ENCODE measurements at regions not wholly inside any gene's neighbourhood (a gene's known extent, or its start where the extent isn't known, plus 50 kb on each side); places are given as distances from the start of the nearest gene placed in this dataset.

DNA sequence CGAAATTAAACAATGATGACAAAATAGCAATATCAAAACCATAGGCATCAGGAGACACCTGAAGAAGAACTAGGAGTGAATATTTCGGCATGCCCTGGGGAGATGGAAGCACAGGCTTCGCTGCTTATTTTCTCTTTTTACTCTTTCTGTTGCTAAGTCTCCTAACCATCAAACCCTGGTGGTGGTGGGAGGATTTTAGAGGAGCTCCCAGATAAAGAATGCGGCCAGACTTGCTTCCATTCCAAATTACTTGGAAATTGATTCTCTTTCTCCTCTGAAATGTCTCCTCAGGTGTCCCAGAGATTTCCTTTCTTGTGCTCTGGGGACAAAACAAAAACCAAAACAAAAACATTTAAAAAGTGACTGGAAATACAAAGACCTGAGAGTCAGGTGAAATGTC, 243.0 kb downstream of the KBTBD8 start:
- Histone ChIP-seq H3K79me2 (ENCODE audit: insufficient read depth, low read depth, low read length) (no peaks in the 10 kb centered on the region), H3K27ac (ENCODE audit: low read depth, low read length, poor library complexity, severe bottlenecking) (no peak overlapping the region), H3K4me3 (ENCODE audit: low read depth, low read length, poor library complexity, severe bottlenecking) (no peak overlapping the region), H3K4me2 (ENCODE audit: low read length) (no peak overlapping the region), H2AFZ (ENCODE audit: low read length) (no peak overlapping the region), H3K4me1 (ENCODE audit: insufficient read depth, low read length, poor library complexity, severe bottlenecking) (no peaks in the 10 kb centered on the region), H3K36me3 (ENCODE audit: insufficient read depth, low read length) (no peaks in the 10 kb centered on the region), H3K9me2 (ENCODE audit: insufficient read depth, low read length) (no peaks in the 10 kb centered on the region), H4K20me1 (ENCODE audit: insufficient read depth, low read length) (no peaks in the 10 kb centered on the region), H3K9me3 (ENCODE audit: low read length) (no peaks in the 10 kb centered on the region)
- DNase-seq (ENCODE audit: low spot score), result no peak
- no peak for TF ChIP-seq EZH2phosphoT487 (IDR thresholded peaks at IDR 0.05; ENCODE audit: borderline replicate concordance, low read depth, low read length)
- TF ChIP-seq, protein P1, sequence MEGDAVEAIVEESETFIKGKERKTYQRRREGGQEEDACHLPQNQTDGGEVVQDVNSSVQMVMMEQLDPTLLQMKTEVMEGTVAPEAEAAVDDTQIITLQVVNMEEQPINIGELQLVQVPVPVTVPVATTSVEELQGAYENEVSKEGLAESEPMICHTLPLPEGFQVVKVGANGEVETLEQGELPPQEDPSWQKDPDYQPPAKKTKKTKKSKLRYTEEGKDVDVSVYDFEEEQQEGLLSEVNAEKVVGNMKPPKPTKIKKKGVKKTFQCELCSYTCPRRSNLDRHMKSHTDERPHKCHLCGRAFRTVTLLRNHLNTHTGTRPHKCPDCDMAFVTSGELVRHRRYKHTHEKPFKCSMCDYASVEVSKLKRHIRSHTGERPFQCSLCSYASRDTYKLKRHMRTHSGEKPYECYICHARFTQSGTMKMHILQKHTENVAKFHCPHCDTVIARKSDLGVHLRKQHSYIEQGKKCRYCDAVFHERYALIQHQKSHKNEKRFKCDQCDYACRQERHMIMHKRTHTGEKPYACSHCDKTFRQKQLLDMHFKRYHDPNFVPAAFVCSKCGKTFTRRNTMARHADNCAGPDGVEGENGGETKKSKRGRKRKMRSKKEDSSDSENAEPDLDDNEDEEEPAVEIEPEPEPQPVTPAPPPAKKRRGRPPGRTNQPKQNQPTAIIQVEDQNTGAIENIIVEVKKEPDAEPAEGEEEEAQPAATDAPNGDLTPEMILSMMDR (conservative IDR thresholded peaks at IDR 0.05; ENCODE audit: low read length), result no peak
- intact Hi-C loops (cut with micrococcal nuclease; ENCODE audit: unreplicated experiment), result no loop called here
- no TSS peak for BruUV-seq (replicated peaks)
- POLR2A ChIA-PET, result no interaction called here
- CTCF ChIA-PET (ENCODE audit: unreplicated experiment), result no interaction called here

DNA sequence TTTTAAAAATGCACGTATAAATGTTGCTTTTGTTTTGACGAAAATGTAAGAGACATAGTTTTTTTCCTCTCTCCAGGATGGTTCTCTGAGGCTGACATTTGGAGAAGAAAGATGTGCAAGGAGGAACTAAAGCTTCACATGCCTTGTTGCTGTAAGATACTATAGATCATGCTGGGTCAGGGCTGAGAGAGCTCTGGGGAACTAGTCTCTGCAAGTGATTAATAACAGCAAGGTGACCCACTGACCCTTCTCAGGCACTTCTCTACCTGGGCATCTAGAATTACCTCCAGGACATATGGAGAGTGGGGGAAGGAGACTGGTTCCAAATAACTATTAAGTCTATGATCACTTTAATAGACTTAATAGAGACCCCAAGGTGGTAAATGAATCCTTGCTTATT, 246.0 kb downstream of the KBTBD8 start:
- Histone ChIP-seq H3K4me1 (ENCODE audit: insufficient read depth, low read length, poor library complexity, severe bottlenecking) (no peaks in the 10 kb centered on the region), H2AFZ (ENCODE audit: low read length) (no peak overlapping the region), H3K4me2 (ENCODE audit: low read length) (no peak overlapping the region), H4K20me1 (ENCODE audit: insufficient read depth, low read length) (no peaks in the 10 kb centered on the region), H3K36me3 (ENCODE audit: insufficient read depth, low read length) (no peaks in the 10 kb centered on the region), H3K9me3 (ENCODE audit: low read length) (no peaks in the 10 kb centered on the region), H3K27ac (ENCODE audit: low read depth, low read length, poor library complexity, severe bottlenecking) (no peak overlapping the region), H3K4me3 (ENCODE audit: low read depth, low read length, poor library complexity, severe bottlenecking) (no peak overlapping the region), H3K9me2 (ENCODE audit: insufficient read depth, low read length) (no peaks in the 10 kb centered on the region), H3K79me2 (ENCODE audit: insufficient read depth, low read depth, low read length) (no peaks in the 10 kb centered on the region)
- POLR2A ChIA-PET, result interaction anchor here (0.6 kb wide), 1 partner anchor 10 kb away, joined by 3 read pairs; no protein-coding TSS in a partner anchor
- BruUV-seq (replicated peaks), result no TSS peak
- TF ChIP-seq, protein P1 (conservative IDR thresholded peaks at IDR 0.05; ENCODE audit: low read length), result no peak
- TF ChIP-seq EZH2phosphoT487 (IDR thresholded peaks at IDR 0.05; ENCODE audit: borderline replicate concordance, low read depth, low read length), result no peak
- intact Hi-C loops (cut with micrococcal nuclease; ENCODE audit: unreplicated experiment), result no loop called here
- no peak for DNase-seq (ENCODE audit: low spot score)
- CTCF ChIA-PET (ENCODE audit: unreplicated experiment), result no interaction called here

DNA sequence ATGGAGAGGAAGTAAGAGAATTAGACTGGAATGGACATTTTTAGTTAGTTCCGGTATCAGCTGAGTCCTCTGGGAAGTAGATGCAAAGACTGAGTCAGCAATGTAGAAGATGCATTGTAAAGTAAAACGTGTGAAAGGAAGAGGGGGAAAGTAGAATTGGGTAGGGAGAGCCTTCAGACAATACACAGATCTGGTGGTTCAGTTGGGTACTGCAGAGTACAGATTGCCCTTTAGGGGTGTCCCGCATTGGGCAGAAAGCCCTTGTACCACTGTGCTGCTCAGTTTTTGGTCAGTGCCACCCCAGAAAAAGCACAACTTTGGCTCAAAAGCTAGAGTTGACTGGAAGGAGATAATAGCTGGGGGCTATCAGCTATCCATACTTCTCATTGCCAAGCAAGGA, 247.4 kb downstream of the KBTBD8 start:
- CTCF ChIA-PET (ENCODE audit: unreplicated experiment), result no interaction called here
- H3K4me1 ChIP-seq (ENCODE audit: insufficient read depth, low read length, poor library complexity, severe bottlenecking), result no peaks in the 10 kb centered on the region
- no peaks in the 10 kb centered on the region for H3K9me2 ChIP-seq (ENCODE audit: insufficient read depth, low read length)
- H3K79me2 ChIP-seq (ENCODE audit: insufficient read depth, low read depth, low read length), result no peaks in the 10 kb centered on the region
- intact Hi-C loops (cut with micrococcal nuclease; ENCODE audit: unreplicated experiment), result no loop called here
- no peak for DNase-seq (ENCODE audit: low spot score)
- POLR2A ChIA-PET, result no interaction called here
- no peak overlapping the region for H2AFZ ChIP-seq (ENCODE audit: low read length)
- TF ChIP-seq EZH2phosphoT487 (IDR thresholded peaks at IDR 0.05; ENCODE audit: borderline replicate concordance, low read depth, low read length), result no peak
- TF ChIP-seq, protein P1 (conservative IDR thresholded peaks at IDR 0.05; ENCODE audit: low read length), result no peak
- no peaks in the 10 kb centered on the region for H4K20me1 ChIP-seq (ENCODE audit: insufficient read depth, low read length)
- H3K27ac ChIP-seq (ENCODE audit: low read depth, low read length, poor library complexity, severe bottlenecking), result no peak overlapping the region
- no peak overlapping the region for H3K4me2 ChIP-seq (ENCODE audit: low read length)
- H3K9me3 ChIP-seq (ENCODE audit: low read length), result no peaks in the 10 kb centered on the region
- H3K4me3 ChIP-seq (ENCODE audit: low read depth, low read length, poor library complexity, severe bottlenecking), result no peak overlapping the region
- no peaks in the 10 kb centered on the region for H3K36me3 ChIP-seq (ENCODE audit: insufficient read depth, low read length)
- BruUV-seq (replicated peaks), result no TSS peak
